HG03439 (cell line): ENCODE measurements at regions not wholly inside any gene's neighbourhood (a gene's known extent, or its start where the extent isn't known, plus 50 kb on each side); places are given as distances from the start of the nearest gene placed in this dataset.

ENCODE experiments used
- ATAC-seq: cut with Tn5 transposase; IDR thresholded peaks from one replicate; pipeline ENCODE4 v1.9.1; 2021; ENCODE audit warnings: mild to moderate bottlenecking, moderate library complexity; ENCODE audit not compliant: unreplicated experiment

GRCh38 chr6:137754366-137754765 is 112.7 kb upstream of the TNFAIP3 start:
- no peak for ATAC-seq

GRCh38 chr6:137754866-137755265 is 112.2 kb upstream of the TNFAIP3 start:
- ATAC-seq = no peak

- ATAC-seq = no peak
Observed at GRCh38 chr6:137755284-137755683, 111.8 kb upstream of the TNFAIP3 start.

GRCh38 chr6:137756788-137757187 is 110.3 kb upstream of the TNFAIP3 start:
- ATAC-seq = no peak

- no peak for ATAC-seq
Observed at GRCh38 chr6:137758661-137759060, 108.4 kb upstream of the TNFAIP3 start.

- ATAC-seq = no peak
Observed at GRCh38 chr6:137759624-137760023, 107.4 kb upstream of the TNFAIP3 start.

GRCh38 chr6:137761072-137761471 is 106.0 kb upstream of the TNFAIP3 start:
- ATAC-seq = no peak

GRCh38 chr6:137761487-137761886 is 105.6 kb upstream of the TNFAIP3 start:
- no peak for ATAC-seq

- no peak for ATAC-seq
Observed at GRCh38 chr6:137762168-137763090, 104.6 kb upstream of the TNFAIP3 start.

- no peak for ATAC-seq
Observed at GRCh38 chr6:137763436-137763835, 103.6 kb upstream of the TNFAIP3 start.

- no peak for ATAC-seq
Observed at GRCh38 chr6:137763886-137764285, 103.2 kb upstream of the TNFAIP3 start.

GRCh38 chr6:137764464-137764863 is 102.6 kb upstream of the TNFAIP3 start:
- ATAC-seq = no peak

GRCh38 chr6:137765059-137765458 is 102.0 kb upstream of the TNFAIP3 start:
- no peak for ATAC-seq

- ATAC-seq = no peak
Observed at GRCh38 chr6:137766596-137767370, 100.3 kb upstream of the TNFAIP3 start.

GRCh38 chr6:137767465-137767864 is 99.6 kb upstream of the TNFAIP3 start:
- no peak for ATAC-seq

- ATAC-seq = no peak
Observed at GRCh38 chr6:137767911-137768690, 99.0 kb upstream of the TNFAIP3 start.

- ATAC-seq = no peak
Observed at GRCh38 chr6:137768935-137769334, 98.1 kb upstream of the TNFAIP3 start.

GRCh38 chr6:137769797-137770362 is 97.2 kb upstream of the TNFAIP3 start:
- ATAC-seq = no peak

- ATAC-seq = no peak
Observed at GRCh38 chr6:137772541-137773250, 94.4 kb upstream of the TNFAIP3 start.

- no peak for ATAC-seq
Observed at GRCh38 chr6:137775227-137775626, 91.8 kb upstream of the TNFAIP3 start.
